Stimulated activated CD4-positive, alpha-beta T cell treated with anti-CD3 and anti-CD28 coated beads, TNF-alpha, amount 100 ng/mL, for 1 hour (primary cell): ENCODE measurements at regions not wholly inside any gene's neighbourhood (a gene's known extent, or its start where the extent isn't known, plus 50 kb on each side); places are given as distances from the start of the nearest gene placed in this dataset.

Experiments
- DNase-seq, 3 donors: peaks; one replicate each; pipeline ENCODE4 v3.0.0-alpha.2; 2020; ENCODE audit warnings: low read depth in 3 of 3, low spot score in 1 of 3

DNA sequence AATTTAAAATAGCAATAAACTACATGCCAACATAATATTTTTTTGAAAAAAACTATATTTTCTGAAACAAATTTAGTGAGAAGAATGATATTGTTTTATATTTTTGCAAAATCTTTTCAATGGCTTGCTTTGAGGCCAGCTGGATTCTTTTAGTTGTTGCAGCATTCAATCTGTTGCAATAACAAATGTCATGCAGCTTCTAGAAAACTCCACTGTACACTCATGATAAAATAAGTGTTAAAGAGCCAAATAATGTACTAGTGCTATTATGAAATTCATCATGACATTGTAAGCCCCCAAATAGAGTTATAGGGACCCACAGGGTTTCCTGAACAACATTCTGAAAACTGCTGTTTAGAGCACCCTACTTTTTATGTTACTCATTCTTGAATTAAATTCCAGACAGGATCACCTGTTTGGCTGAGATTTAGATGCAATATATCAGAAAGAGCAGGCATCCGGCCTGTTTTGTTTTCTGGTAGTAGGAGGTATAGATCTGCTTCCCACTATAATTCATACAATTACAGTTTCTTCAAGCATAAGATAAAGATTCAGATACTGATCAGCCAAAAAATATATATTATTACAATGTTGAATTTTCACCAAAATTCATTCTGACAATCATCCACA, 703.0 kb upstream of the ZNF385D start:
- DNase-seq: no peak

GRCh38 chr3:22469995-22470394, 719.0 kb upstream of the ZNF385D start:
- DNase-seq: no peak

GRCh38 chr3:22471557-22471956, 720.5 kb upstream of the ZNF385D start:
- no peak for DNase-seq

GRCh38 chr3:22474706-22475445, 723.9 kb upstream of the ZNF385D start:
- no peak for DNase-seq

- DNase-seq: no peak
These were observed 724.7 kb upstream of the ZNF385D start for GRCh38 chr3:22475665-22476240.

DNA sequence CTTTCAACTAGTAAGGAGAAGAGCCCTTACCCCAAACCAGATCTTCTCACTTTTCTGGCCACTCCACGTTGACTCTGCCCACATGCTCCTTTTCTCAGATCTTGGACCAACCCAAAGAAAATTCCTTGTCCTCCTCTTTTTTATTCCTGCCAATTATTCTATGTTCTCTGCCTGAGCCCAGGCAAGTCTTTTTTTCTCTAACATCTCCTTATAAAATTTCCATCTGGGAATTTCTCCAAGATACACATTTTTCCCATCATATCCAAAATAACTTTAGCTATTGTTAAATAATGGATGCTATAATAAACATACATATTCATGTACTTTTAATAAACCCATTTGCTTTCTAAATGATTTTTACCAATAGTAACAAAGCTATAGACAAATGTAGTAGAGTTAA, 726.0 kb upstream of the ZNF385D start:
- DNase-seq: no peak

DNA sequence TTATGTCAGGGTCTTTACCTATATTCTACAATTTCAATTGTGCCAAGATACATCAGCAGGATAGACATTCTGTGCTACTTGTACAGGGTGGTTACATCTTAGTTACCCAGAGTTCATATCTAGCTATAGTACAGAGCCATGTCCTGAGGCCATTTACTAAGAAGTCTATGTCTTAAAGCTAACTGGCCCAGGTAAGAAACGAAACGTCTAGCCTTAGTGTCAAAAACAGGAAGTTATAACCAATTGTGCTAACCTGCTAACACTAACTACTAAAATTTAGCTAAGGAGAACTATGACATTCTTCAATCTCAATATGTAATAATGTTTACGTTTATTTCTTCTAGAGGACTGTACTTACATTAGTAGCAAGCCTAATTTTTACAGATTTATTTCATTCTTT, 717.2 kb upstream of the UBE2E2 start:
- no peak for DNase-seq

DNA sequence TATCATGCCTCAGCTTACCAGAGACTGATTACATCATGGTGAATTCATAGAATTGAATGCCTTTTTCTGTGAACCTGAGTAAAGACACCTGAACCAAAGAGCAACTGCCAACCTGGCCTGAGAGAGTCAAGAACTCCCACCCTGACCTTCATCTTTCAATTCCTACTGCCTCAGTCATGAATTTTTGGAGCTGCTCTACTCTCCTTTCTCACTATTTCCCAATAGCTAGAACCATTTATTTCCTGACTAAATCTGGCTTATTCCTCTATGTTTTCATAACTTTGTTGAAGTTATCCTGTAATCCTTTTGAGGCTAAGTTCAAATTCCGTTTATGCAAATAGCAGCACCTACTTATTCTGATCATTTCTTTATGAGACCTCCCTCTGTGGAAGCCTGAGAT, 712.4 kb upstream of the UBE2E2 start:
- DNase-seq: no peak

DNA sequence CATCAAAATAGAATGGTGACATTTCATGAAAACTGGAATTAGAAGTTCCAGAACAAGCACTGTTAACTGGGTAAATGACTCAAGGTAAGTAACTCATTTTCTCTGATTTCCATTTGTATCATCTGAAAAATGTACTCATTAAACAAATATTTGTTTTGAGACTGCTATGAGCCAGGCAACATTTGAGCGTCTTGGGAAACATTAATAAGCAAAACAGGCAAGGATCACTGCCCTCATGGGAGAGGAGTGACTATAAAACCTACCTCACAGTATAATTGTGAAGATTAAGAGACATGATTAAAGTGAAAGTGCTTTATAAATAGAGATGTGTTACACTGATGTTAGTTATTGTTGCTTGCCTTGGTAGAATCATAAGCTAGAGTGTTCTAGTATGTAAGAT, 711.8 kb upstream of the UBE2E2 start:
- no peak for DNase-seq

GRCh38 chr3:22492342-22492741, 710.8 kb upstream of the UBE2E2 start:
- no peak for DNase-seq

GRCh38 chr3:22495241-22495640, 707.9 kb upstream of the UBE2E2 start:
- DNase-seq: no peak

- no peak for DNase-seq
These were observed 707.3 kb upstream of the UBE2E2 start for GRCh38 chr3:22495791-22496190.

- DNase-seq: no peak
These were observed 706.5 kb upstream of the UBE2E2 start for GRCh38 chr3:22496641-22497040.

- DNase-seq: no peak
These were observed 696.3 kb upstream of the UBE2E2 start for GRCh38 chr3:22506871-22507270.

DNA sequence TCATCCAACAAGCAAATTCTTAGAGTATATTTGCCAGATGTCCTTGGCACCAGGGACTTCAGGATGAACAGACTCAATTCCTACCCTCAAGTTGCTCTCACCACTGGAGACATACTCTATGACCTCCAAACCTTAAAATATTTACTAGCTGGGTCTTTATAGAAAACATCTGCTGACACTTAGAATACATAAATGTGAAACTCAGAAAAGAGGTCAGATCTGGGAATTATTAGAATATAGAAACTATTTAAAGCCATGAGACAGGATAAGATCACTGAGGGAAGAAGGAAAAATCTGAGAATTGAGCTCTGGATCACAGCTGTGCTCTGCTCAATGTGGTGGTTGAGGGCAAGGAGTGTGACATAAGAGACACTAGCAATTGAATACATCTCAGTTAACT, 695.4 kb upstream of the UBE2E2 start:
- DNase-seq: no peak

DNA sequence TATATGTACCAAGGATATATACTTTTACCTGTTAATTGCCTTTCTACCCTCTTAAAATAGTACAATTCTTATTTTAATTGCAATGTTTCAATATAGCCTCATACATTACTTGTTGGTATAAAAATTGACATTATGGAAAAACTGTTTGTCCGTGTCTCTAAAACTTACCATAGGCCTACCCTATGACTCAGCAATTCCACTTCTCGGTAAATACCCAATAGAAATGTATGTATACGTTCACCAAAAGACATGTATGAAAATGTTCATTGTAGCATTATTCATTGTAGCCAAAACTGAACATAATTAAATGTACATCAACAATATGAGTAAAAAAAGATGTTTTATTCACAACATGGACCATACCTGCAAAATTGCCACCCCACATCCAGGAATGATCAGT, 679.2 kb upstream of the UBE2E2 start:
- DNase-seq: no peak

DNA sequence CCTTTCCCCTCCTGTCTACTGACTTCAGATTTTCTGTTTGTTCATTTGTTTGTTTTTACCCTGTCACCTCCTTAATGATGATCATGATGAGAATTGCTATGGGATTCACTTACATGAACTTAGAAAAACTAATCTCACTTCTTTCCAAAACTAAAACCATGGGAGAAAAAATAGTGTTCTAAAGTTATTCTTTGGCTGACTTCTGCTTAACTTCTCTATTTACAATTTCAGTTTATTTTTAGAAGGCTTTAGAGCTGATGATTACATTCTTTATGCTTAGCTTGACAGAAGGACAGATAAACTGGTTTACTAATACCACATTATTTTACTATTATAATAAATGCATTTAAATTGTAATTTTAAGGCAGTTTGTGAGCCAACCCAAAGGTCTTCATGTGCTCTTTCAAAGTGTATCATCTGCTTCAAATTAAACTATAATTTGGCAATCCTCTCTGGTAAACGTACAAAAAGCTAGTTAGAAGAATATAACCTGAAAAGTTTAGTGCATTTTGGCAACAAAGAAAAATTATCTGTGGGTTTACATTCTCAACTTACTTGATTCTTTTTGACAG, 676.8 kb upstream of the UBE2E2 start:
- no peak for DNase-seq

DNA sequence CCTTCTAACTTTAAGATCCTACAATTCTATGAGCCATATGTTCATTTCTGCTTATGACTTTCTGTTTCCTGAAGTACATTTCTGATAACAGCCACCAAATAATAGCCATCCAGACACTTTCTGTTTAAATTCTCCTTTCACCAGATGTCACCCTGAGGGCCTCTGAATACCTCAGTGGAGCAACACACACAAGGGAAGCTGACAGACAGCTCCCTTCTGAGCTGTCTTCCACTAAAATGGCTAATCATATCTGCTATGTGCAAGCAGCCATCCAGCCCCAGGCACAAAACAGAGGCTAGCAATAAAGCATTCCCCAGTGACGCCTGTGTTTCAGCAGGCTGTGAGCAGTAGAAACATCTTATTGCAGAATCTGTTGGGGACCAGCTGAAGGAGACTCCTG, 666.6 kb upstream of the UBE2E2 start:
- DNase-seq: no peak

- DNase-seq: no peak
These were observed 665.6 kb upstream of the UBE2E2 start for GRCh38 chr3:22537560-22537959.

DNA sequence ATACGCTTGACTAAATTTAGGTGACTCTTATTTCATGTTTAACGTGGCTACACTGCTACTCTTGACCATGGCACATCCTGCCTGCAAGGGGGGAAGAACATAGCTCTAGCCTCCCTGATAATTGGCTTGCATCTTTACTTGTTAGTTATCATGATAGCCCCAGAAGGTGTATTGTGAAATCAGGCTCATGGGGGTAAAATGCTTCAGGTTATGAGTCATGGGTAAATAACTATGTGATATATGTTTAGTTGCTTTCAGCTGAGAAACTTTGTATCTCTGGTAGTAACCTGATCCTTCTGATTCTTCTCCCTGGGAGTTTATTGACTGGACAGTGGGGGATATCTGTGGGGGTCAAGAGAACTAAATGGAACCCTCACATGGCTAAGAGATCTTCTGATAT, 660.8 kb upstream of the UBE2E2 start:
- no peak for DNase-seq

GRCh38 chr3:22555753-22556435, 647.2 kb upstream of the UBE2E2 start:
- DNase-seq: no peak

GRCh38 chr3:22565393-22565792, 637.7 kb upstream of the UBE2E2 start:
- DNase-seq: no peak
